ENCODE measurements at regions not wholly inside any gene's neighbourhood (a gene's known extent, or its start where the extent isn't known, plus 50 kb on each side); places are given as distances from the start of the nearest gene placed in this dataset.

DNA sequence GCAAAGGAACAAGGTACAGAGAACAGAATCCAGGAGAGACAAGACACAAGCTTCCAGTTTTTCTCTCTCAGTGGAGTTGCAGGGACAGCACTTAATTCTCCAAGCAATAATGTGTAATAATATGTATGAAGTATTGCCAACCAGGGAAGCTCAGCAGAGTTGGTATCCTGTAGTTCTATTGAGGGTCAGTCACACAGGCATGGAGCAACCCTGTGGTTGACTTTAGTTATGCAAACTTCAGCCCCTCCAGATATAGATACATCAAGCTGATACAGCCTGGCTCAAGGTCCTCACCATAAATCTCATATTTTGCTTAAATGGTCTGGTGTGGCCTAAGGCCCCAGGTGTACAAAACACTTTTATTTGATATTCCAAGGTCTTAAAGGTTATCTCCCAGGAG lies 248.6 kb upstream of the EPHA5 start:
- DNase-seq (ENCODE audit: low read depth) = no peak

DNA sequence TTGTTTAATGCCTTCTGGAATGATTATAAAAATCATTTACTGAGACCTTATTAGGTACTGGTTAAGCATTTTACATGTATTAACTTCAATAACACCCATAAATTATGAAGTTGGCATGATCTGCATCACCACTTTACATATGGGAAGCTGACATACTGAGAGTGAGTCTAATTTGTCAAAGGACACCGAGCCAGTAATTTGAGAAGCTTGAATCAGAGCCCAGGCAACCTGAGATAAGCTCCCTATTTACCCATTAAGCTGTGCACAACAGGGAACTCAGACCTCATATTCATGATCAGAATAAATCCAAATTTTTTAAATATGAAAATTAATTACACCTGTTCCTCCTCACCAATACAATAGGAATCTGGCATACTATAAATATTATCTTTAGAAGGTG lies 247.9 kb upstream of the EPHA5 start:
- no peak for DNase-seq (ENCODE audit: low read depth)

DNA sequence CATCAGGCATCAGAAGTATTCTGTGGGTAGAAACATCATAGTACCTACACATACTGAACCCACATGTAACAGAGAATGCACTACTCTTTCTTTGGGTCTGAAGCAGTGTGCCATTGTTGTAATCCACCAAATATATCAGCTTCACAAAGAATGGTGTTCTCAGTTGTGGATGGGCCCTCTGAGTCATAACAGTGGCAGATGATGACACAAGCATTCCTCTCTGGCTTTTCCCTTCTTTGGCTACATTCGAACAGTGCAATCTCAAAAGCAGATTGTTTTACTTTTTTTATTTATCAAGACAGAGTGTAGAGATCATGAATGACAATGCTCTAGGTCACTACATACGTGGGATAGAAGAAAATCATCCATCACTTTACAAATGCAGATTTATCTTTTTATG lies 247.2 kb upstream of the EPHA5 start:
- peak; percentile 66 for DNase-seq (ENCODE audit: low read depth)

DNA sequence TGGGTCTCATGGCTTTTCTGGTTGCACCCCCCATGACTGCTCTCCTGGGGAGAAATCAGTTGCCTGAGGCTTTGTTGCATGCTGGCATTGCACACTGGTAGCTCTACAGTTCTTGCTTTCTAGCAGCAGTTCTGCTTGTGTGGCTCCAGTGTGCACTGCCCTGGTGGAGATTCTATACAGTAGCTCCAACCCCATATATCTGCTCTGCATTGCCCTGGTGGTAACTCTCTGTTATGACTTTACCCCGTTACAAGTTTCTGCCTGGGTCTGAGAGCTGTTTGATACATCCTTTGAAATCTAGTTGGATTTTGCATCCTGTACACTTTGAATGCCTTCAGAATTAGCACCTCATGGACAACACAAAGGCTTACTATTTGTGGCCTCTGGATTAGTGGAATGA lies 241.4 kb upstream of the EPHA5 start:
- no peak for DNase-seq (ENCODE audit: low read depth)

DNA sequence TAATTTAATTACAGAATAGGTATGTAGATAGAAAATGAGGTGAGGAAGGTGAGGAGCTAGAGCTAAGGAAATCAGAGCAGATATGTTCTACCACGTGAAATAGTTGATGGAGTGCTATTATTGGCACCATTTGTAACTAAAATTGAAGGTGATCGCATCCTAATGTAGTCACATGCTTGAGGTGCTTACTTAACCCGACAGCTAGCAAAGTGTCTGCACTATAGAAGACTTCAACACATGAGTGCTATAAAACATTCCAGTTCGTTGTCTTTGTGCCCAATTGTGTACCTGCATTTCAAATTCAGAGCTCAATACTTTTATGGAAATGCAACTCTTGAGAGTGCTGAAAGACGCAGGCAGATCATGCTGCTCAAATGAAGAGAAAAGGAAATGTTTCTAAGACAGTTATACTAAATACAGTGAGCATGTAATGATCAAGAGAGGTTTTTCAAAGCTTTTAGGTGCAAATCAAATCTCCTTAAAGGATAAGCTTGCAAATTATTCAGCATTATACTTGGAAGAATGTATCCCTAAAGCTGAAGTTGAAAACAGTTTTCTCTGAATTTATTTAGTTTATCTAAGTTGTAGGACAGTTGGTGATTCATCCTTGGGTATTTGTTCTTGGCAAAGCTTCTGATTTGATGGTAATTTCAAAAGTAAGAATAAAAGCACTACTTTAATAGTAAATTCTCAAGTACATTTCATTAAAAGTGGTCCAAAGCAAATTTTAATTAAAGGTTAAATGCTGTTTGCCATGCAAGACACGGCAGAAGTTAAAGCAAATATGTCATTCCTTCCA lies 223.9 kb upstream of the EPHA5 start:
- DNase-seq (ENCODE audit: low read depth) = no peak

DNA sequence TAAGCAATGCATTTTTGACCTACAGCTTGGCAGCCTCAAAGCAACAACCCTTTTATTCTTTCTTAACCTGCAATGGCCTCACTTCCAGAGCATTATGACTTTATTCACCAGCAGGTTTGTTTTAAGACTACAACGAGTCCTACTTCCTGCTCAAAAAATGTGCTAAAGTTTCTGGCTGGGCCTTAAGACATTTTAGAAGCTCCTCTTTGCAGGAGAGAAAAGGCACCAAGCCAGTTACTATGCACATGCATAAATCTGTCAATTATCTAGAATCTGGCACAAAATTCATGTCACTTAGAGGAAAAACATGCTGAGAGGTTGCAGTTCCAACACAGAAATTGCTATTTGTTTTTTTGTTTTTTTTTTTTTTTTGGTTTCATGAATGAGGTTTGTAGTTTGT lies 223.0 kb upstream of the EPHA5 start:
- no peak for DNase-seq (ENCODE audit: low read depth)

DNA sequence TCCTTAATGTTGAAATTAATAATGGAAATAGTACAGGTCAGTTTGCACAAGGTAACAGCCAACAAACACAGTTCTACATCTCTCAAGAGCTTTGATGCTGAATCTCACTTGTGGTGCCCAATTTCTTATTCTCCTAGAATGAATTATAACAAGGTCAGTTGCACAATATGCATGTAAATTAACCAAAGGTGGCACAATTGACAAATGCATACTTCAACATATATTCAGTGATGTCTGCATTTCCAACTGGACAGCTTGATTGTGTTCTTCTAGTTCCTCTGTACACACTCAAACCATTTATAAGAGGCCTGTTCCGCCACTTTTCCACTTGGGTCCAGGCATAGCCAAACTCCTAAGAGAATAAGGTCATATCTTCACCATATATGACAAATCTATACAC lies 210.3 kb upstream of the EPHA5 start:
- DNase-seq (ENCODE audit: low read depth) = peak; percentile 5

DNA sequence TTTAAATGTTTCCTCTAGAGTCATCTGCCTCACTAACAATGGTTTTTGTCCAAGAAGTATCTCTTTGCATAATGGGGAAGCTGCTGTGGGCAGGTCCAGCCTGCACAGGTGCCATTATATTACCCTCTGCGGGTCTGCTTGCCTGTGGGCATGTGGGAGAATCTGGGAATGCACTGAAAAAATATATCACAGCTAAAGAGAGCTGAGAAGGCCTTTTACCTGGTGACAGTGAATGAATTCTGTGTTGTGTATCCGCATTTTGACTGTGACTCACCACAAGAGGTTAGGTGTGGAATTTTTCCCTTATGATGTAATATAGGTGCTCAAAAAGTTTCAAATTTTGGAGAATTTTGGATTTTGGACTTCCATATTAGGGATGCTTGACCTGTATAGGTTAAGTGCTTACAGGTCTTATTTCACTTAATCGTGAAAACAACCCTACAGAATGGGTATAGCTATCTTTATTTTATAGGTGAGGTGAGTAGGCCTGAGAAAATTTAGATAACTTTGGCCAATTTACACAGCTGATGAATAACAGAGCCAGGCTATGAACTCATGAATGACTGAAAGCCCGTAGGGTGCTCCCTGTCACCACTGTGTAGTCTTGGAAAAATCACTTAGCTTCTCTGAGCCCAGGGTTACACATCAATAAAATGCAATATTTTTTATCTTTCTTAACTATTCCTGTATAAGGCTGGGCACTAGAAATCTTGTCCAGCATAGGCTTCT lies 198.0 kb upstream of the EPHA5 start:
- no peak for DNase-seq (ENCODE audit: low read depth)

DNA sequence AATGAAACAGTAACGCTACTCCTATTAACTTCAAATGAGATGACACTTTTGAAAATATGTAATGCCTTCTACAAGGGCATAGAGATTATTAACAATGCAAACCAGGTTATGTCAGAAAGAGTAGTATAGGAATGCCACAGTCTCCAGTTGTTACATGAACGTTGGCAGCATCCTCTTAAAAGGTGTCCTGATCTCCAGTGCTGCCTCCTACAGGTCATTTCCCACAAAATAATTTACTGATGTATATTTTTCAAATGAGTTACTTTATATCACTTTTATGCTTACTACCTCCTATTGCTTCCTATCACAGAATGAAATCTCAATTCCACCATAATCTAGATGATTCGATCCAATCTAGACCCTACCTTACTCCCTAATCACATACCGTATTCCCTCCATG lies 195.2 kb upstream of the EPHA5 start:
- peak; percentile 10 for DNase-seq (ENCODE audit: low read depth)

DNA sequence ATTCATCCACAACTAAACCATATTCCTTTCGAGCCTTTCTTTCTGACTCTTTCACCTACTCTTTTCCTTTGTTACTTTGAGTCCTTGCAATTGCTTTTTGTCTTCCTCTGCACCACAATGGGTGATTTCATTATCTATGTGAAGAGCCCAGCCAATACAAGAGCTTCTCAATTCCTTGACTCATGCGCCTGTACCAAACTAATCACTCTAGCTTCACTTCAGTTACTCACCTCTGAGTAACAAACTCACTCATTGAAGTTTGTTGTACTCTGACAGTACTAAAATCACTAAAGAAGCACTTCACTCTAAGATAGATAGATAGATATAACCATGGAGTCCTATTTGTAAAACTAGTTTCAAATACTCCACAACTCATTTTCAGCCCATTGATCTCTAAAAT lies 191.7 kb upstream of the EPHA5 start:
- DNase-seq (ENCODE audit: low read depth) = no peak

DNA sequence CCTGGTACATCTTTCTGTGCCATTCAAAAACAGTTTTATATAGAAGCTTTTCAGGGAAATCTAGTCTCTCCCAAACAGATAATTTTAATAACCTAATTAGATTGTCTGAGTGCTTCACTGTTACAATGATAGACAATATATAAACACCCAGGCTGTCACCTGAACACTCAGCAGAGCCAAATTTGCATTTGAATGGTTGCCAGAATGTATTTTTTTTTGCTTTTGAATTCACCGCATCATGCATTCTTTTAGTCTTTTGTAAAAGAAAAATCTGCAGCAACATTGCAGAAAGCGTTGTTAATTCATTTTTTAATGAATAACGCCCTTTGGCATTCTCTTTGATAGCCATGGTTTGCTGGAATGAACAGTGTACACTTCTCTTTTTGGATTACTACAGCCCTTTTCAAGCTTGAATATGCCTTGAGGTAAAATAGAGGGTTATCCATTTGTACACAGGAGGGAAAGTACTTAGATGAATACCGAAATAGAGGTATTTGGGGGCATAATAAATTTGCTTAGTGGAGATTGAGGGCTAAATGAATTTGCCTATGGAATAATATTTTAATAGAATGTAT lies 175.0 kb upstream of the EPHA5 start:
- no peak for DNase-seq (ENCODE audit: low read depth)

DNA sequence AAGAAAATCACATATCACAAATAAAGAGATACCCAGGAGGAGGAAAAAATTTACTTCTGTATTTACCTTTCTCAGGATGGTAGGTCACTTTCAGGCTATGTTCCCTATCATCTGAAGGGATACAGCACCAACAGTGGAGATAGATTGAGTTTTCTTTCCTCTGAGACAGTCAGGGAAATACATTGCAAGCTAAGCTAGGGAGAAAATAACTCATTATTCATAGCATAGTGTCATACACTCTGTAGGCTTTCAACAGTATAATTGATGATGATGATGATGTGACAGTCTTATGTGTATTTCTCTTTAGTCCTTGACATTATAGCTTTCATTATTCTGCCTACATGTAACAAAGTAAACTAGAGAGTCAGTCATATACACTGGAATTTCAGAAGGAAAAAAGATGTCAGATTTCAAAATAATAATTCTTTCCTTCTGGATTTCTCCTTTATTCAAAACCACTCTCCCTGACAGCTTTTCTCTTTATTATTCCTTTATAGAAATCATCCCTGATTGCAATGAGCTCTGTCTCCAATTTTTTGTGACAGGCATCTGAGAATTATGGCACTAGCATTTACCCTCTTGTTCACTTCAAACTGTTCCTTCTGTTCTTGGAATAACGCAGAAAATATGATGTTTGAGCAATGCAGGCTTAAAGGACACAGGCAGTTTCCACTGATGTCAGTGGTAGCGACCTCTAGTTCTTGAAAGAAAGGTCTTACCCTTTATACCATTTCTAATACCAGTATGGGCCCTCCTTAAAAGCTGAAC lies 169.1 kb upstream of the EPHA5 start:
- DNase-seq (ENCODE audit: low read depth) = no peak

DNA sequence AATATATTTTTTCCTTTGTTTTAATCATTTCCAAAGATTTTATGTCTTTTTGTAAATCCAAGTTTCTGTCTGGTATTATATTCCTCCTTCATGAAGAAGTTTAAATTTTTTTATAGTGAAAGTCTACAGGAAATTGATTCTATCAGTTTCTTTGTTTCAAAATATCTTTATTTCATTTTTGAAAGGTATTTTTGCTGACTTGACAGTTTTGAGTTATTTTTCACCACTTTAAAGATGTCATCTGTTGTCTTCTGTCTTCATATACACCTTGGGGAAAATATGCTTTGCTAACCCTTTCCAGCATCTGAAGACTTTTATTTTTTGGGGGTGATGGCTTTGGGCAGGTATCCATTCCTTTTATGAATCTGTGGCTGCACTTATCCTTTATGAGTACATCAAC lies 164.4 kb upstream of the EPHA5 start:
- no peak for DNase-seq (ENCODE audit: low read depth)

DNA sequence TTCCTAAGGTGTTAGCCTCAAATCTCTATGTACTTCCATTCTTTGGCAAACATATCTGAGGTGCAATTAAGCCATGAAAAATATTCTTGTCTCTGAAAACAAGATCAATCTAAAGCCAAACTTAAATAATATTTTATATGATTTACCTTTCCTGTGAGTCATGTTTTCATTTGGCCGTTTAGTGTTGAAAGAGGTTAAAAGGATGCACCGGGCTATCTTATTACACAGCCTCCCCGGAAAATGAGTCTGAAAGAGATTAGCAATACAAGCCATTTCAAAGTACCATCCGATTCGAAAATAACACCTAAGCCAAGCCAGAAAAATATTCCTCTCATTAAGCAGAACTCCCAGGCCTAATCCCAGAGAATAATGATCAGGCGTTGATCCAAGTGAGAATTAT lies 161.5 kb upstream of the EPHA5 start:
- no peak for DNase-seq (ENCODE audit: low read depth)

DNA sequence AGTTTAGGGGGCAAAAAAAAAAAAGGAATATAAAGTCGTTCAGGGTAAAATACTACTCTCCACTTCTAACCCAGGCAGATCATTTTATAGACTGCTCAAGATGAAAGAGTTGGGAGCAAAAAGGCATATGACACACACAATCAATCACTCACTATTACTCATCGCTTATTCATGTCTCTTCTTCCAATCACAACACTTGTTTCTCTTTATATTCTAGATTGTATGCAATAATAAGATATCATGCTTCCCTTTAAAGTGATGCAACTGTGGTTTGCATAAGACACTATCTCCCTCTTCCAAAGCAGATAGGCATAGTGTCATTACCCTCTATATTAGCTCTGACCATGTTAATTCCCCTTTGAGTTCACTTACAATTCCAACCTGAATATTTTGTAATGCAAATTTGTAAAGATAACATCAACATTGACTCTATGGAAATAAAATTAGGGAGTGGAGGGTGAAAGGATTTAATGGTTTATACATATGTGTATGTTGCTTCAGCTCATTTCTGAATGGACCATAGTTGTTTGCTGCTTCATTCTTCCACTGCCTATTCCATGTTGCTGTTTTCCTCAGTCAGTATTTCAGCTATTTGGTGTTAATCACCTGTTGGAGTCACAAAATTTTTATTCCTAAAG lies 154.9 kb upstream of the EPHA5 start:
- DNase-seq (ENCODE audit: low read depth) = peak; percentile 66

DNA sequence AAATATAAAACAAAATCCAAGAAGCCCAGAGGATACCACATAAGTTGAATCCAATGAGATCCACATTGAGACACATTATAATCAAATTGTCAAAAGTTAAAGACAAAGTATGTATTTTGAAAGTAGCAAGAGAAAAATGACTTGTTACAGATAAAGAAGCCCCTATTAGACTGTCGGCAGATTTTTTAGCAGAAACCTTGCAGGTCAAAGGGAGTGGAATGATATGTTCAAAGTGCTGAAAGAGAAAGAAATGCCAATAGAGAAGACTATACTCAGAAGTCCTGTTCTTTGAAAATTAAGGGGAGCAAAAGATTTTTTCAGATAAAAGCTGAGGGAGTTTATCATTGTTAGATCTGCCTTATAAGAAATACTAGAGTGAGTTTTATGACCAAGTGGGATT lies 148.9 kb upstream of the EPHA5 start:
- DNase-seq (ENCODE audit: low read depth) = no peak

DNA sequence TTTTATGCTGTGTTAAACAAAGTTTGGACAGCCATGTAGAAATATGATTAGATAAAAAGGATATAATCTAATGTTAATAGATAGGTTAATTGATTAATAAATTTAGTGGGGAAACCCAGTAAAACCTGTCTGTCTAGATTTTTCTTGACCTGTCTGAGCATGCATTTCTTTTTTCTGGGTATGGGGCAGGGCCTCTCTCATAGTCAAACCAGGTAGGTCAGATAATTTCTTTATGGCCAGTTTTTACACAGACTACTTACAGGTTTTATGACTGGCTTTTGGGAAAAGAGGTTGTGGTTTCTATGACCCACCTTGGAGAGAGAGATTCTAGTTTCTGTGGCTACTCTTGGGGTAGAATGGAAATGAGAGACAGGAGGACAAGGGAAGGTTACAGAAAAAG lies 135.6 kb upstream of the EPHA5 start:
- no peak for DNase-seq (ENCODE audit: low read depth)

DNA sequence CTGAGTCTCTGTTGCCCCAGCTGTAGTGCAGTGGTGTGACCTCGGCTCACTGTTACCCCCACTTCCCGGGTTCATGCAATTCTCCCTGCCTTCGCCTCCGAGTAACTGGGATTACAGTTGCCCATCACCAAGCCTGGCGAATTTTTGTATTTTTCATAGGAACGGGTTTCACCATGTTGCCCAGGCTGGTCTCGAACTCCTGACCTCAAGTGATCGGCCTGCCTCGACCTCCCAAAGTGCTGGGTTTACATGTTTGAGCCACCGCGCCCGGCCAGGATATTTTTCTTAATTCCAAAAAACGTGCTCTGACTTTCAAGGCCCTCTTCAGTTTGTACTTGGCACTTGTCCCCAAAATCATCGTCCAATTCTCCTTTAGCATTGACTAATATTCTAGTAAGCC lies 129.2 kb upstream of the EPHA5 start:
- no peak for DNase-seq (ENCODE audit: low read depth)

DNA sequence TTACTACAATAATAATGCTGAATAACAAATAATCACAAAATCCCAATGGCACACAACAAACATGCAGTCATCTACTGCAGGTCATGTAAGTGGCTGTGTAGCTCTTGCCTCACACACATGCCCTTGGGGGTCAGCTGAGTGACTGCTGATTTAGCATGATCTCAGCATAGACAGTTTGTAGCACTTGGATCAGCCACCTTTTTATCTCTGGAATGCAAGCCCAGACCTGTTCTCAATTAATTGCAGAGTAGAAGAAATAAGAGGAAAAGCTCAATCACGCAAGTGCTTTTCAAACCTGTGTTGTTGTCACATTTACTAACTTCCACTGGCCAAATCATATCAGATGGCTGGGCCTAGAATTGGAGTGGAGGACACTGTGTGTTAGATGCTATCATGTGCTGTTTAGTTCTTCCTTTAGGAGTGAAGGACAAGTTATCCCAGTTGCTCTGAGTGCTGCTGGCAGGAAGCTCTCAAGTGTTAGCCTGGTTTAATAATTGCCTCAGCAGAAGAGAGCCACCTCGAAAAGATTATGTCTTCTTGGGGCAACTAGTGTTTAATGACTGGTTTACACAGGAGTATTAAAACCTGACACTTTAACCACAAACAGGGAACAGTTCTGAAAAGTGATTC lies 128.3 kb upstream of the EPHA5 start:
- DNase-seq (ENCODE audit: low read depth) = no peak

DNA sequence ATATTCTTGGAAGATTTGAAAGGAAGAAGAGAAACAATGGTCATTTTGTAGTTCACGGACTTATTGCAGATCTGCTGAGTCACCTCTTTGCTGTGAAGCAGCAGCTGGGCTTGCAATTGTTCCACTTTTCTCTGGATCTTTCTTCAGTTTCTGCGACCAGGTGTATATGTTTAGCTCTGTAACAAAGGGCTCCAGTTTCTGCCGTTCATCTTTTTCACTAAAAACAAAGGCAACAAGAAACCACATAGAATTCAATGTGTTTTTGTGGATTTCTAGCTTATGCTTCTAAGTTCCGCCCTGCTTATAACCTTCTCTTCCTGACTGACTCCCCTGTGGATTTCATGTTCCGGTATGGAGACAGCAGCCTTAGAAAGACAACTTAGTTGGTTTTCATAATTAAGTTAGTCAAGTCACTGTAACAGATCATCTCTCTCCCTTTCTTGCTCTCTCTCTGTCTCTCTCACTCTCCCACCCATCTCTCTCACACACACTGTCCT lies 121.6 kb upstream of the EPHA5 start:
- peak; percentile 13 for DNase-seq (ENCODE audit: low read depth)

DNA sequence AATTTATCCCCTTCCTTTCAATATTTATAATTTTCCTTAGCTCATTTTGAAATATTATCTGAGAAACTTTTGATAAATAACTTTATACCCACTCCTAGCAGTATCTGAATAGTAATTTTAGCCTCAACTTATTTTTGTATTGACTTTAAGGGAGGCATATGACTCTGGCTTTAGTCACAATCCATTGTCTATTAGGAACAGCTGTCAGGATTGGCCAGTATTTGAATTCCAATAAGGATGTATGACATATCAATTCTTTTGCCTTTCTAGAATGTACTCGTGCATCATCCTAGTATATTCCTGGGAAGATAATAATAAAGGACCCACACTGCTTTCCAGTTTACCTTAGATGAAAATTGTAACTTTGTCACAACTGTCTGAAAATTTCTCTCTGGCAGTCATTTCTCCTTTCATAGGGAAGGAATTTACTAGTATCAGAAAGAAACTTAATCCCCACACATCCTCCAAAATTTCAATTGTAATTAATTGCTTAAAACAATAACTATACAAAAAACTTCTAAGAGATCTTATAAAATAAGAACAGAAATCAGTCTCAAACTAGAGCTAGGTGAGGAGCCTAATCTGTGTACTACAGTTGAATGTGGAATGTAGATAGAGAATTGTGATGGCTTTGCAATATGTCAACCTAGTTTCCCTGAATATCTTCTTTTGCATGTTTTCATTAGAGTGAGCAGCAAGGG lies 121.0 kb upstream of the EPHA5 start:
- DNase-seq (ENCODE audit: low read depth) = no peak
